Activated CD4-positive, CD25-positive, alpha-beta regulatory T cell treated with anti-CD3 and anti-CD28 coated beads, Interleukin-2, amount 50 U/mL, for 24 hours (primary cell): ENCODE measurements at regions not wholly inside any gene's neighbourhood (a gene's known extent, or its start where the extent isn't known, plus 50 kb on each side); places are given as distances from the start of the nearest gene placed in this dataset.

ENCODE experiments used
- ATAC-seq, 2 donors: fragments of 150-1000 bp; cut with Tn5 transposase; one replicate each; pipeline ENCODE4 v1.10.0; 2021; ENCODE audit warnings: mild to moderate bottlenecking in 1 of 2, moderate library complexity in 1 of 2

- ATAC-seq, result no peak
Observed at GRCh38 chr1:39141925-39142324, 62.6 kb upstream of the MACF1 start.

- no peak for ATAC-seq
Observed at GRCh38 chr1:39142401-39143060, 62.0 kb upstream of the MACF1 start.

GRCh38 chr1:39144924-39145323 lies 59.6 kb upstream of the MACF1 start:
- no peak for ATAC-seq

- ATAC-seq, result no peak
Observed at GRCh38 chr1:39145331-39145965, 59.0 kb upstream of the MACF1 start.

- ATAC-seq, result no peak
Observed at GRCh38 chr1:39146681-39147080, 57.8 kb upstream of the MACF1 start.

- ATAC-seq, result no peak
Observed at GRCh38 chr1:39147099-39148025, 57.1 kb upstream of the MACF1 start.

- no peak for ATAC-seq
Observed at GRCh38 chr1:39148942-39149341, 55.6 kb upstream of the MACF1 start.

- no peak for ATAC-seq
Observed at GRCh38 chr1:39149509-39149908, 55.0 kb upstream of the MACF1 start.

- no peak for ATAC-seq
Observed at GRCh38 chr1:39150779-39151178, 53.7 kb upstream of the MACF1 start.

GRCh38 chr1:39151267-39151666 lies 53.2 kb upstream of the MACF1 start:
- no peak for ATAC-seq

GRCh38 chr1:39152923-39153322 lies 51.6 kb upstream of the MACF1 start:
- ATAC-seq, result no peak

GRCh38 chr1:39153684-39154083 lies 50.8 kb upstream of the MACF1 start:
- no peak for ATAC-seq

- no peak for ATAC-seq
Observed at GRCh38 chr1:39154553-39155421, 49.7 kb upstream of the MACF1 start.
